ENCODE measurements at regions not wholly inside any gene's neighbourhood (a gene's known extent, or its start where the extent isn't known, plus 50 kb on each side); places are given as distances from the start of the nearest gene placed in this dataset.

DNA sequence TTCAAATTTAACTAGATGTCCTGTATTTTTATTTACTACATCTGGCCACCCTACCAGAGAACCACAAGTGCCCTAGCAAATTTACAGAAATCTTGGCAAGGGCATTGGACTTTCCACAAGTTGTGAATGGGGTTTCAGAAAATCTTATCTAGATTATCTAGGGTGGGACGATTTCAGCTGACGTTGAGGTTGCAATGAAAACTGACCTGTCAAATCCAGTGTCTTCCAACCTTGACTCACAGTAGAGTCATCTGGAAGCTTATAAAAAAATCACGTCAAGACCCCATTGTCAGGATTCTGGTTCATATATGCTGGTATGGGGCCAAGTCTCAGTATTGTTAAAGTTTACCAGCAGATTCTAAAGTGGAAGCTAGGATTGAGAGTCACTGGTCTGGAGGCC lies 109.6 kb upstream of the ACTBL2 start:
- intact Hi-C loops (cut with micrococcal nuclease), result no loop called here
- Mint-ChIP-seq H3K4me3 (no peak overlapping the region), H3K36me3 (no peaks in the 10 kb centered on the region), H3K9me3 (peaks cover 2 to 4% of the 10 kb centered on the region in 2 donors), H3K27me3 (ENCODE audit: low read depth in 2 of 2) (peaks cover 0 to 3% of the 10 kb centered on the region in 2 donors), H3K4me1 (no peaks in the 10 kb centered on the region), H3K27ac (no peak overlapping the region)
- H3K36me3 ChIP-seq (ENCODE audit: control insufficient read depth, insufficient read depth, low read length), result no peaks in the 10 kb centered on the region
- H3K4me3 ChIP-seq (ENCODE audit: low read length), result no peak overlapping the region
- H3K9me3 ChIP-seq (ENCODE audit: control insufficient read depth, insufficient read depth, low read length), result no peaks in the 10 kb centered on the region
- no peaks in the 10 kb centered on the region for H3K4me1 ChIP-seq (ENCODE audit: control insufficient read depth, insufficient read depth, low read length)
- 84% methylated on average over 3 of the region's 3 CpGs for WGBS (ENCODE audit: insufficient coverage)
- no peaks in the 10 kb centered on the region for H3K27me3 ChIP-seq (ENCODE audit: control insufficient read depth, insufficient read depth, low read length)
- H3K27ac ChIP-seq (ENCODE audit: low read length), result no peak overlapping the region
- ATAC-seq (no peak), DNase-seq (no peak)
- TF ChIP-seq CTCF (IDR thresholded peaks at IDR 0.05), result no peak

- Histone ChIP-seq H3K9me3 (ENCODE audit: control insufficient read depth, insufficient read depth, low read length) (no peaks in the 10 kb centered on the region), H3K27me3 (ENCODE audit: control insufficient read depth, insufficient read depth, low read length) (no peaks in the 10 kb centered on the region), H3K4me3 (ENCODE audit: low read length) (no peak overlapping the region), H3K36me3 (ENCODE audit: control insufficient read depth, insufficient read depth, low read length) (no peaks in the 10 kb centered on the region), H3K4me1 (ENCODE audit: control insufficient read depth, insufficient read depth, low read length) (no peaks in the 10 kb centered on the region), H3K27ac (ENCODE audit: low read length) (no peak overlapping the region)
- H3K27me3 Mint-ChIP-seq (ENCODE audit: low read depth in 2 of 2), result peaks cover 0 to 3% of the 10 kb centered on the region in 2 donors
- no peak for ATAC-seq
- WGBS (ENCODE audit: insufficient coverage), result 81% methylated on average over 1 of the region's 1 CpG
- H3K4me1 Mint-ChIP-seq, result no peaks in the 10 kb centered on the region
- H3K9me3 Mint-ChIP-seq, result peaks cover 5 to 11% of the 10 kb centered on the region in 2 donors
- H3K36me3 Mint-ChIP-seq, result no peaks in the 10 kb centered on the region
- no peak for TF ChIP-seq CTCF (IDR thresholded peaks at IDR 0.05)
- H3K4me3 Mint-ChIP-seq, result no peak overlapping the region
- H3K27ac Mint-ChIP-seq, result no peak overlapping the region
- intact Hi-C loops (cut with micrococcal nuclease), result no loop called here
- no peak for DNase-seq
Observed at GRCh38 chr5:57586649-57587048, 104.0 kb upstream of the ACTBL2 start.

GRCh38 chr5:57582578-57583070 lies 100.0 kb upstream of the ACTBL2 start:
- Mint-ChIP-seq H3K4me3 (no peak overlapping the region), H3K36me3 (no peaks in the 10 kb centered on the region), H3K27me3 (ENCODE audit: low read depth in 2 of 2) (no peaks in the 10 kb centered on the region), H3K9me3 (peaks cover 5 to 9% of the 10 kb centered on the region in 2 donors), H3K4me1 (no peaks in the 10 kb centered on the region), H3K27ac (no peak overlapping the region)
- Histone ChIP-seq H3K4me3 (ENCODE audit: low read length) (no peak overlapping the region), H3K27me3 (ENCODE audit: control insufficient read depth, insufficient read depth, low read length) (no peaks in the 10 kb centered on the region), H3K36me3 (ENCODE audit: control insufficient read depth, insufficient read depth, low read length) (no peaks in the 10 kb centered on the region), H3K4me1 (ENCODE audit: control insufficient read depth, insufficient read depth, low read length) (no peaks in the 10 kb centered on the region), H3K27ac (ENCODE audit: low read length) (no peak overlapping the region), H3K9me3 (ENCODE audit: control insufficient read depth, insufficient read depth, low read length) (no peaks in the 10 kb centered on the region)
- no peak for TF ChIP-seq CTCF (IDR thresholded peaks at IDR 0.05)
- ATAC-seq (no peak), DNase-seq (no peak)
- intact Hi-C loops (cut with micrococcal nuclease), result no loop called here
- 96% methylated on average over 2 of the region's 3 CpGs for WGBS (ENCODE audit: insufficient coverage)

- H3K27ac Mint-ChIP-seq, result no peak overlapping the region
- no peak overlapping the region for H3K4me3 Mint-ChIP-seq
- ATAC-seq (no peak), DNase-seq (no peak)
- WGBS (ENCODE audit: insufficient coverage), result 90% methylated on average over 2 of the region's 2 CpGs
- H3K4me1 Mint-ChIP-seq, result no peaks in the 10 kb centered on the region
- no peak overlapping the region for H3K4me3 ChIP-seq (ENCODE audit: low read length)
- no peaks in the 10 kb centered on the region for H3K9me3 ChIP-seq (ENCODE audit: control insufficient read depth, insufficient read depth, low read length)
- no peaks in the 10 kb centered on the region for H3K36me3 Mint-ChIP-seq
- H3K4me1 ChIP-seq (ENCODE audit: control insufficient read depth, insufficient read depth, low read length), result no peaks in the 10 kb centered on the region
- no peaks in the 10 kb centered on the region for H3K27me3 ChIP-seq (ENCODE audit: control insufficient read depth, insufficient read depth, low read length)
- intact Hi-C loops (cut with micrococcal nuclease), result no loop called here
- TF ChIP-seq CTCF (IDR thresholded peaks at IDR 0.05), result no peak
- no peaks in the 10 kb centered on the region for H3K36me3 ChIP-seq (ENCODE audit: control insufficient read depth, insufficient read depth, low read length)
- peaks cover 2 to 7% of the 10 kb centered on the region in 2 donors for H3K9me3 Mint-ChIP-seq
- no peaks in the 10 kb centered on the region for H3K27me3 Mint-ChIP-seq (ENCODE audit: low read depth in 2 of 2)
- H3K27ac ChIP-seq (ENCODE audit: low read length), result no peak overlapping the region
Observed at GRCh38 chr5:57581772-57582171, 99.2 kb upstream of the ACTBL2 start.
